Stomach (tissue), 8 donors: ENCODE measurements at regions not wholly inside any gene's neighbourhood (a gene's known extent, or its start where the extent isn't known, plus 50 kb on each side); places are given as distances from the start of the nearest gene placed in this dataset.

Experiments
- DNase-seq, 2 donors: peaks; one replicate each; pipeline versions ENCODE4 v3.0.0 to v3.0.0-alpha.2; 2013 to 2019
- H3K27ac ChIP-seq, 5 donors: fragments of 200-600 bp in 4 of 5; sonication (generic) in 4 of 5; one replicate each; pipeline ENCODE4 v1.5.1; 2013 to 2019; ENCODE audit warnings: mild to moderate bottlenecking in 1 of 5, moderate library complexity in 1 of 5
- H3K27me3 ChIP-seq, 3 donors: fragments of 200-600 bp; sonication (generic); one replicate each; pipeline ENCODE4 v1.5.1; 2017 to 2019; ENCODE audit warnings: mixed run types in 1 of 3
- H3K36me3 ChIP-seq, 4 donors: fragments of 200-600 bp; sonication (generic); 1 replicate in 3 of 4; 2 replicates in 1 of 4; pipeline ENCODE4 v1.5.1; 2016 to 2019
- H3K4me1 ChIP-seq, 4 donors: fragments of 200-600 bp; sonication (generic); one replicate each; pipeline ENCODE4 v1.5.1; 2016 to 2019
- H3K4me3 ChIP-seq, 4 donors: fragments of 200-600 bp; sonication (generic) in 3 of 4; one replicate each; pipeline ENCODE4 v1.5.1; 2016 to 2019; ENCODE audit warnings: mild to moderate bottlenecking in 1 of 4
- H3K9me3 ChIP-seq, 4 donors: fragments of 200-600 bp; sonication (generic); one replicate each; pipeline ENCODE4 v1.5.1; 2016 to 2019
- CTCF ChIP-seq, 7 experiments: fragments of 450-650 bp in 4 of 7; fragments of 200-600 bp in 3 of 7; sonication (generic) in 3 of 7; IDR thresholded peaks; one replicate each; pipeline ENCODE4 v1.5.1; 2016 to 2019; ENCODE audit warnings: antibody characterized with exemption in 7 of 7, control low read depth in 2 of 7, mild to moderate bottlenecking in 1 of 7
- EP300 ChIP-seq: sonication (generic); formaldehyde crosslinking; IDR thresholded peaks from one replicate; pipeline ENCODE4 v1.6.1; 2017; ENCODE audit warnings: antibody characterized with exemption
- POLR2A ChIP-seq, 4 donors: fragments of 450-650 bp; IDR thresholded peaks; one replicate each; pipeline ENCODE4 v1.6.1; 2016; ENCODE audit warnings: antibody characterized with exemption in 4 of 4, control low read depth in 2 of 4, mild to moderate bottlenecking in 1 of 4, moderate library complexity in 1 of 4
- POLR2AphosphoS5 ChIP-seq, 3 donors: sonication (generic); formaldehyde crosslinking; IDR thresholded peaks; one replicate each; pipeline ENCODE4 v1.6.1; 2016; ENCODE audit warnings: antibody characterized with exemption in 3 of 3
- WGBS, 5 donors: extraction: QIAGEN DNeasy Blood & Tissue Kit in 3 of 5; methylation state at CpG; one replicate each; pipeline versions ENCODE4 v1.1.5 to v1.1.7; 2013 to 2018; 5-methylcytosine and 5-hydroxymethylcytosine counted together
- intact Hi-C: fragments of 100-400 bp; cut with DNase I; formaldehyde crosslinking; loops from one replicate; pipeline ENCODE4 v1.15.1; 2023; ENCODE audit warnings: low total_unique reads
- donor health status: healthy with polysubstance abuse.
- donor health status: Bipolar disorder and iron deficiency.
- donor health status: healthy.

- intact Hi-C loops: no loop called here
- WGBS, 5 donors: 57 to 65% (median 60%) methylated on average over 3 of the region's 3 CpGs
- no peak overlapping the region for H3K4me3 ChIP-seq
- no peaks in the 10 kb centered on the region for H3K27me3 ChIP-seq
- TF ChIP-seq EP300 (no peak), POLR2AphosphoS5 (IDR thresholded peaks at IDR 0.05) (no peak), CTCF (IDR thresholded peaks at IDR 0.05) (no peak), POLR2A (IDR thresholded peaks at IDR 0.05) (no peak)
- H3K9me3 ChIP-seq: no peaks in the 10 kb centered on the region
- H3K4me1 ChIP-seq: no peaks in the 10 kb centered on the region
- no peak overlapping the region for H3K27ac ChIP-seq
- DNase-seq: no peak
- no peaks in the 10 kb centered on the region for H3K36me3 ChIP-seq
Observed at GRCh38 chr4:41346306-41347061, 89.8 kb downstream of the UCHL1 start.

GRCh38 chr4:41349021-41349420 is 92.3 kb downstream of the UCHL1 start:
- no peak for DNase-seq
- Histone ChIP-seq H3K4me1 (no peaks in the 10 kb centered on the region), H3K36me3 (no peaks in the 10 kb centered on the region), H3K9me3 (peaks cover 0 to under 1% (median 0%) of the 10 kb centered on the region in 4 donors), H3K27me3 (no peaks in the 10 kb centered on the region), H3K27ac (no peak overlapping the region), H3K4me3 (no peak overlapping the region)
- no peak for TF ChIP-seq CTCF (IDR thresholded peaks at IDR 0.05)
- no peak for TF ChIP-seq EP300
- no peak for TF ChIP-seq POLR2A (IDR thresholded peaks at IDR 0.05)
- no peak for TF ChIP-seq POLR2AphosphoS5 (IDR thresholded peaks at IDR 0.05)
- intact Hi-C loops: no loop called here

GRCh38 chr4:41358647-41359421 is 102.1 kb downstream of the UCHL1 start:
- DNase-seq: peak; percentile 21 to 64
- Histone ChIP-seq H3K4me3 (no peak overlapping the region), H3K27ac (peak overlapping the region; percentile 4 to 79 (median 62)), H3K27me3 (peaks cover 0 to 27% (median 9%) of the 10 kb centered on the region in 3 donors), H3K36me3 (no peaks in the 10 kb centered on the region), H3K4me1 (peaks cover 6 to 55% (median 40%) of the 10 kb centered on the region in 4 donors), H3K9me3 (peaks cover 0 to 3% (median 0%) of the 10 kb centered on the region in 4 donors)
- TF ChIP-seq EP300: no peak
- peak in 2 of 3 donors; percentile 20 to 61 for TF ChIP-seq POLR2AphosphoS5 (IDR thresholded peaks at IDR 0.05)
- 65 to 79% (median 68%) methylated on average over 12 to 13 of the region's 13 CpGs for WGBS, 5 donors
- intact Hi-C loops: no loop called here

GRCh38 chr4:41359422-41359775 is 102.7 kb downstream of the UCHL1 start:
- H3K27me3 ChIP-seq: peaks cover 0 to 27% (median 9%) of the 10 kb centered on the region in 3 donors
- no peak overlapping the region for H3K4me3 ChIP-seq
- H3K9me3 ChIP-seq: no peaks in the 10 kb centered on the region
- DNase-seq: no peak
- 75 to 84% (median 78%) methylated on average over 5 of the region's 5 CpGs for WGBS, 5 donors
- H3K4me1 ChIP-seq: peaks cover 6 to 58% (median 40%) of the 10 kb centered on the region in 4 donors
- no peak for TF ChIP-seq EP300
- no peak for TF ChIP-seq POLR2AphosphoS5 (IDR thresholded peaks at IDR 0.05)
- no peak for TF ChIP-seq CTCF (IDR thresholded peaks at IDR 0.05)
- TF ChIP-seq POLR2A (IDR thresholded peaks at IDR 0.05): no peak
- H3K27ac ChIP-seq: peak overlapping the region; percentile 4 to 79 (median 62)
- no peaks in the 10 kb centered on the region for H3K36me3 ChIP-seq
- intact Hi-C loops: no loop called here
